Neural cell (in vitro differentiated cells): ENCODE measurements at regions not wholly inside any gene's neighbourhood (a gene's known extent, or its start where the extent isn't known, plus 50 kb on each side); places are given as distances from the start of the nearest gene placed in this dataset.

Experiments used
- H2AFZ ChIP-seq: fragments of 200-600, 300-800 bp; sonication (generic), shearing (Covaris generic); 2 replicates; pipeline ENCODE4 v1.6.0; 2014; ENCODE audit warnings: low read depth, mild to moderate bottlenecking, antibody characterized with exemption, low read length, moderate library complexity
- H3F3A ChIP-seq: fragments of 200-600 bp; shearing (Covaris generic); 2 replicates; pipeline ENCODE4 v1.6.1; 2016; ENCODE audit warnings: mild to moderate bottlenecking, moderate library complexity, mixed read lengths, antibody characterized with exemption, low read length; ENCODE audit not compliant: insufficient read depth, poor library complexity, severe bottlenecking
- H3K27ac ChIP-seq: fragments of 200-600, 300-800 bp; sonication (generic), shearing (Covaris generic); 2 replicates; pipeline ENCODE4 v1.5.1; 2014; ENCODE audit warnings: mild to moderate bottlenecking, low read length, moderate library complexity
- H3K27me3 ChIP-seq: fragments of 300-800, 200-600 bp; sonication (generic), shearing (Covaris generic); 2 replicates; pipeline ENCODE4 v1.6.0; 2014; ENCODE audit warnings: mild to moderate bottlenecking, low read depth, low read length, moderate library complexity; ENCODE audit not compliant: insufficient read depth
- H3K36me3 ChIP-seq: fragments of 300-800, 200-600 bp; sonication (generic), shearing (Covaris generic); 2 replicates; pipeline ENCODE4 v1.5.1; 2014; ENCODE audit warnings: mild to moderate bottlenecking, antibody characterized with exemption, low read length, moderate library complexity; ENCODE audit not compliant: insufficient read depth
- H3K4me2 ChIP-seq: fragments of 300-800, 200-600 bp; sonication (generic), shearing (Covaris generic); 2 replicates; pipeline ENCODE4 v1.6.0; 2014; ENCODE audit warnings: mild to moderate bottlenecking, low read length
- H3K4me3 ChIP-seq: fragments of 300-800, 200-600 bp; sonication (generic), shearing (Covaris generic); 2 replicates; pipeline ENCODE4 v1.5.1; 2014; ENCODE audit warnings: mild to moderate bottlenecking, low read length, moderate library complexity
- H3K79me2 ChIP-seq: fragments of 200-600 bp; shearing (Covaris generic); replicated peaks from 2 replicates; pipeline ENCODE4 v1.6.0; 2014; ENCODE audit warnings: mild to moderate bottlenecking, low read length, moderate library complexity; ENCODE audit not compliant: insufficient read depth
- H3K9ac ChIP-seq: fragments of 300-800, 200-600 bp; sonication (generic), shearing (Covaris generic); 2 replicates; pipeline ENCODE4 v1.6.1; 2016; ENCODE audit warnings: mild to moderate bottlenecking, low read length, mixed read lengths
- H3K9me2 ChIP-seq: fragments of 200-600 bp; shearing (Covaris generic); 2 replicates; pipeline ENCODE4 v1.6.1; 2016; ENCODE audit warnings: mild to moderate bottlenecking, low read length, mixed read lengths; ENCODE audit not compliant: insufficient read depth
- H3K9me3 ChIP-seq: fragments of 200-600, 300-800 bp; sonication (generic), shearing (Covaris generic); 2 replicates; pipeline ENCODE4 v1.6.1; 2016; ENCODE audit warnings: mild to moderate bottlenecking, mixed run types, low read length, moderate library complexity, mixed read lengths
- H4K20me1 ChIP-seq: fragments of 200-600 bp; shearing (Covaris generic); 2 replicates; pipeline ENCODE4 v1.6.1; 2016; ENCODE audit warnings: mild to moderate bottlenecking, mixed run types; ENCODE audit not compliant: insufficient read depth
- EP300 ChIP-seq: fragments of 450-650 bp; conservative IDR thresholded peaks from 2 replicates; pipeline ENCODE4 v1.6.1; 2014; ENCODE audit warnings: antibody characterized with exemption, mild to moderate bottlenecking, moderate library complexity; ENCODE audit not compliant: poor library complexity, severe bottlenecking
- EZH2 ChIP-seq: fragments of 200-600, 300-800 bp; shearing (Covaris generic), sonication (generic); IDR thresholded peaks from 2 replicates; pipeline ENCODE4 v1.6.1; 2014; ENCODE audit warnings: antibody characterized with exemption, low read length, borderline replicate concordance, mild to moderate bottlenecking; ENCODE audit not compliant: insufficient read depth, poor library complexity, severe bottlenecking
- MXI1 ChIP-seq: fragments of 450-650 bp; conservative IDR thresholded peaks from 2 replicates; pipeline ENCODE4 v1.6.1; 2014; ENCODE audit warnings: antibody characterized with exemption, mild to moderate bottlenecking; ENCODE audit not compliant: poor library complexity, severe bottlenecking
- POLR2AphosphoS5 ChIP-seq: IDR thresholded peaks from 2 replicates; pipeline ENCODE4 v1.6.1; 2012
- RAD21 ChIP-seq: fragments of 450-650 bp; conservative IDR thresholded peaks from 2 replicates; pipeline ENCODE4 v1.6.1; 2014; ENCODE audit warnings: antibody characterized with exemption, mild to moderate bottlenecking, moderate library complexity
- SMC3 ChIP-seq: fragments of 450-650 bp; conservative IDR thresholded peaks from 2 replicates; pipeline ENCODE4 v1.6.1; 2014; ENCODE audit warnings: antibody characterized with exemption, mild to moderate bottlenecking, moderate library complexity; ENCODE audit not compliant: poor library complexity
- TAF1 ChIP-seq: IDR thresholded peaks from 2 replicates; pipeline ENCODE4 v1.6.1; 2012; ENCODE audit warnings: low read depth
- TF ChIP-seq, protein P1 (sequence below): fragments of 450-650 bp; IDR thresholded peaks from 2 replicates; pipeline ENCODE4 v1.5.1; 2014; ENCODE audit warnings: antibody characterized with exemption, mild to moderate bottlenecking, moderate library complexity; ENCODE audit not compliant: poor library complexity, severe bottlenecking
- TF ChIP-seq, protein P2 (sequence below): IDR thresholded peaks from 2 replicates; pipeline ENCODE4 v1.6.1; 2012; ENCODE audit warnings: borderline replicate concordance

DNA sequence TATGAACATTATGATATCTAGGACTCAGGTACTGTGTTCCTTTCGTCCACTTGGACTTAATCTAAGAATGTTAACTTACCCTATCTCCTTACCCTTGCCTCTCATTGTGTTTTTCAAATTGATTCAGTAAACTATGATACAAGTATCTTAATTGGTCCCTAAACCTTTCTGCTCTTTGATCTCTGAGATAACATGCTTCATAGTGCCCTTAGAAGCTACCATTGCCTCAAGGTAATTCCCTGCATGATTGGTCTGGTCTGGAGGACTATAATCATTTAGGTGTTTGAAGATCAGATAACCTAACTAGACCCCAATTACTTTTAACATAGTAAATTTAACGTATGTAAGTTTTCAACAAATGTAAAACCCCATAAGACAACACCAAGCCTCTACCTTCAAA lies 169.9 kb upstream of the NBEA start:
- H3K9ac ChIP-seq: no peak overlapping the region
- no peak overlapping the region for H2AFZ ChIP-seq
- no peak overlapping the region for H3K27ac ChIP-seq
- H3K4me2 ChIP-seq: no peak overlapping the region
- H3K9me2 ChIP-seq: no peaks in the 10 kb centered on the region
- no peak overlapping the region for H3K4me3 ChIP-seq
- no peaks in the 10 kb centered on the region for H3K27me3 ChIP-seq
- no peaks in the 10 kb centered on the region for H3K79me2 ChIP-seq
- no peaks in the 10 kb centered on the region for H3K9me3 ChIP-seq
- H4K20me1 ChIP-seq: no peaks in the 10 kb centered on the region
- H3K36me3 ChIP-seq: no peaks in the 10 kb centered on the region
- no peaks in the 10 kb centered on the region for H3F3A ChIP-seq
- no peak for TF ChIP-seq RAD21
- no peak for TF ChIP-seq EZH2
- TF ChIP-seq SMC3: no peak
- TF ChIP-seq, protein P1, sequence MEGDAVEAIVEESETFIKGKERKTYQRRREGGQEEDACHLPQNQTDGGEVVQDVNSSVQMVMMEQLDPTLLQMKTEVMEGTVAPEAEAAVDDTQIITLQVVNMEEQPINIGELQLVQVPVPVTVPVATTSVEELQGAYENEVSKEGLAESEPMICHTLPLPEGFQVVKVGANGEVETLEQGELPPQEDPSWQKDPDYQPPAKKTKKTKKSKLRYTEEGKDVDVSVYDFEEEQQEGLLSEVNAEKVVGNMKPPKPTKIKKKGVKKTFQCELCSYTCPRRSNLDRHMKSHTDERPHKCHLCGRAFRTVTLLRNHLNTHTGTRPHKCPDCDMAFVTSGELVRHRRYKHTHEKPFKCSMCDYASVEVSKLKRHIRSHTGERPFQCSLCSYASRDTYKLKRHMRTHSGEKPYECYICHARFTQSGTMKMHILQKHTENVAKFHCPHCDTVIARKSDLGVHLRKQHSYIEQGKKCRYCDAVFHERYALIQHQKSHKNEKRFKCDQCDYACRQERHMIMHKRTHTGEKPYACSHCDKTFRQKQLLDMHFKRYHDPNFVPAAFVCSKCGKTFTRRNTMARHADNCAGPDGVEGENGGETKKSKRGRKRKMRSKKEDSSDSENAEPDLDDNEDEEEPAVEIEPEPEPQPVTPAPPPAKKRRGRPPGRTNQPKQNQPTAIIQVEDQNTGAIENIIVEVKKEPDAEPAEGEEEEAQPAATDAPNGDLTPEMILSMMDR: no peak
- no peak for TF ChIP-seq TAF1
- TF ChIP-seq, protein P2, sequence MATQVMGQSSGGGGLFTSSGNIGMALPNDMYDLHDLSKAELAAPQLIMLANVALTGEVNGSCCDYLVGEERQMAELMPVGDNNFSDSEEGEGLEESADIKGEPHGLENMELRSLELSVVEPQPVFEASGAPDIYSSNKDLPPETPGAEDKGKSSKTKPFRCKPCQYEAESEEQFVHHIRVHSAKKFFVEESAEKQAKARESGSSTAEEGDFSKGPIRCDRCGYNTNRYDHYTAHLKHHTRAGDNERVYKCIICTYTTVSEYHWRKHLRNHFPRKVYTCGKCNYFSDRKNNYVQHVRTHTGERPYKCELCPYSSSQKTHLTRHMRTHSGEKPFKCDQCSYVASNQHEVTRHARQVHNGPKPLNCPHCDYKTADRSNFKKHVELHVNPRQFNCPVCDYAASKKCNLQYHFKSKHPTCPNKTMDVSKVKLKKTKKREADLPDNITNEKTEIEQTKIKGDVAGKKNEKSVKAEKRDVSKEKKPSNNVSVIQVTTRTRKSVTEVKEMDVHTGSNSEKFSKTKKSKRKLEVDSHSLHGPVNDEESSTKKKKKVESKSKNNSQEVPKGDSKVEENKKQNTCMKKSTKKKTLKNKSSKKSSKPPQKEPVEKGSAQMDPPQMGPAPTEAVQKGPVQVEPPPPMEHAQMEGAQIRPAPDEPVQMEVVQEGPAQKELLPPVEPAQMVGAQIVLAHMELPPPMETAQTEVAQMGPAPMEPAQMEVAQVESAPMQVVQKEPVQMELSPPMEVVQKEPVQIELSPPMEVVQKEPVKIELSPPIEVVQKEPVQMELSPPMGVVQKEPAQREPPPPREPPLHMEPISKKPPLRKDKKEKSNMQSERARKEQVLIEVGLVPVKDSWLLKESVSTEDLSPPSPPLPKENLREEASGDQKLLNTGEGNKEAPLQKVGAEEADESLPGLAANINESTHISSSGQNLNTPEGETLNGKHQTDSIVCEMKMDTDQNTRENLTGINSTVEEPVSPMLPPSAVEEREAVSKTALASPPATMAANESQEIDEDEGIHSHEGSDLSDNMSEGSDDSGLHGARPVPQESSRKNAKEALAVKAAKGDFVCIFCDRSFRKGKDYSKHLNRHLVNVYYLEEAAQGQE: no peak
- no peak for TF ChIP-seq POLR2AphosphoS5
- TF ChIP-seq MXI1: no peak
- TF ChIP-seq EP300: no peak

DNA sequence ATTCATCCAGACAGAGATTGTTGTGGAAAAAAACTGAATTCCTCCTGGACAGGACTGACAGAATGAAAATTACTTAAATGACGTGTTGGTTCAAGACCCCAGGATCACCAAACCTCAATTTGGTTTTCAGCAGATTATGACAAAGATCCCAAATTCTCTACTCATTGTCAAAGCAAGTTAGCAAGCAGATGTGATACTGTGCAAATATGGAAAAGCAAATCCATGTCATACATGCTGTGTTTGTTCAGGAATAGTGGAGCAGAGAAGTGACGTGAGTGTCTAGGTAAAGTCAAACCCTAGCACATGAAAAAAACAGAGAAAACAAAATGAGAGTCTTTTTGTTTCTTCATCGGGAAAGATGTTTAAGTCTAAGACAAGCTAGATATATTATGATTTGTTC lies 169.2 kb upstream of the NBEA start:
- Histone ChIP-seq H3K4me2 (no peak overlapping the region), H2AFZ (no peak overlapping the region), H3K27ac (no peak overlapping the region), H3K4me3 (no peak overlapping the region), H3K27me3 (no peaks in the 10 kb centered on the region), H3K9ac (no peak overlapping the region), H3K79me2 (no peaks in the 10 kb centered on the region), H3K9me3 (no peaks in the 10 kb centered on the region), H4K20me1 (no peaks in the 10 kb centered on the region), H3K9me2 (no peaks in the 10 kb centered on the region), H3K36me3 (no peaks in the 10 kb centered on the region), H3F3A (no peaks in the 10 kb centered on the region)
- TF ChIP-seq, protein P2: no peak
- no peak for TF ChIP-seq POLR2AphosphoS5
- TF ChIP-seq SMC3: no peak
- no peak for TF ChIP-seq EZH2
- no peak for TF ChIP-seq EP300
- TF ChIP-seq RAD21: no peak
- TF ChIP-seq, protein P1: no peak
- TF ChIP-seq TAF1: no peak
- no peak for TF ChIP-seq MXI1
